Subcutaneous abdominal adipose tissue (tissue), 5 donors: ENCODE measurements at regions not wholly inside any gene's neighbourhood (a gene's known extent, or its start where the extent isn't known, plus 50 kb on each side); places are given as distances from the start of the nearest gene placed in this dataset.

ENCODE experiments used
- H3K27ac ChIP-seq: one replicate; pipeline ENCODE4 v1.7.0; 2013; ENCODE audit warnings: low read depth, mild to moderate bottlenecking, inconsistent platforms, low read length, moderate library complexity
- H3K27me3 ChIP-seq, 5 donors: one replicate each; pipeline ENCODE4 v1.7.0; 2013; ENCODE audit warnings: low read length in 5 of 5, inconsistent platforms in 1 of 5; ENCODE audit not compliant: control insufficient read depth in 5 of 5, insufficient read depth in 4 of 5
- H3K36me3 ChIP-seq, 5 donors: one replicate each; pipeline ENCODE4 v1.7.0; 2013; ENCODE audit warnings: low read length in 5 of 5; ENCODE audit not compliant: control insufficient read depth in 5 of 5, insufficient read depth in 5 of 5
- H3K4me1 ChIP-seq, 5 donors: one replicate each; pipeline ENCODE4 v1.7.0; 2013; ENCODE audit warnings: low read length in 5 of 5, mild to moderate bottlenecking in 3 of 5, moderate library complexity in 1 of 5; ENCODE audit not compliant: control insufficient read depth in 5 of 5, insufficient read depth in 5 of 5
- H3K4me3 ChIP-seq, 5 donors: one replicate each; pipeline ENCODE4 v1.7.0; 2013; ENCODE audit warnings: low read length in 5 of 5, low read depth in 1 of 5
- H3K9ac ChIP-seq, 5 donors: one replicate each; pipeline ENCODE4 v1.7.0; 2013; ENCODE audit warnings: low read length in 5 of 5, mild to moderate bottlenecking in 4 of 5, moderate library complexity in 3 of 5
- H3K9me3 ChIP-seq, 5 donors: one replicate each; pipeline ENCODE4 v1.7.0; 2013; ENCODE audit warnings: low read length in 5 of 5; ENCODE audit not compliant: control insufficient read depth in 5 of 5
- donor health status: healthy.
- donor health status: healthy.
- donor health status: healthy.
- donor health status: healthy.
- donor health status: healthy.

DNA sequence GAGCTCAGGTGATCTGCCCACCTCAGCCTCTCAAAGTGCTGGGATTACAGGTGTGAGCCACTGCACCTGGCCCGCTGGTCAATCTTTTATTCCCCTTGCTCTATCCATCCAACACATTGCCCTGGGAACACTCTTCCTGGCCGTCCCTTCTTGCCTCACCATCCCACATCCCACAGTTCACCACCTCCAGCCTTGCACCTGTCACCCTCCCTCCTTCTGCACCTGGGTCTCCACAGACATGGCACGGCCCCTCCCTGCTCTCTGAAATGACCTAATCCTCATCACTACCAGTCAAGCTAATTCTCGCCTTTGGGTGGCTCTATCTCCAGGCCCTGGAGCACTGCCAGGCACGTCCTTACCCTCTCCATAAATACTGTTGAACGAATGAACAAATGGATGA, 116.9 kb upstream of the TEX51 start:
- H3K36me3 ChIP-seq = no peaks in the 10 kb centered on the region
- H3K4me3 ChIP-seq = no peak overlapping the region
- peaks cover 0 to 3% (median 0%) of the 10 kb centered on the region in 5 donors for H3K9me3 ChIP-seq
- H3K4me1 ChIP-seq = peaks cover 0 to 6% (median 3%) of the 10 kb centered on the region in 5 donors
- peaks cover 0 to 9% (median 0%) of the 10 kb centered on the region in 5 donors for H3K27me3 ChIP-seq
- no peak overlapping the region for H3K9ac ChIP-seq
- no peak overlapping the region for H3K27ac ChIP-seq

DNA sequence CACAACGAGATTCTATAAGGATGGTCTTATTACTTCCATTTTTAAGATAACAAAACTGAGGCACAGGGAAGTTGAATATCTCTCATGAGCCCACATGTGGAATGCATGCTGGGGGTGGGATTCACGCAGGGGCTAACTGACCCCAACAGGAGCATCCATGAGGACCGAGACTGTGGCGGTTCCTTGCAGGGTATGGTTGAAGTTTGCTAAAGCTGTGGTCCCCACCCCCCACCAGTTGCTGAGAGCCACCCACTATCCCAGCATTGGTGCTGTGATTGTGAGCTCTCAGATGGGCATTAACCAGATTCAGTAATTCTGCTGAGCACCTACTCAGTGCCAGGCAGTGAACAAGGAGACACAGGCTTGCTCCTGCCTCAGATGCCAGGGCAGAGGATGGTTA, 116.0 kb upstream of the TEX51 start:
- H3K27ac ChIP-seq = no peak overlapping the region
- H3K36me3 ChIP-seq = no peaks in the 10 kb centered on the region
- peaks cover 0 to under 1% (median 0%) of the 10 kb centered on the region in 5 donors for H3K4me1 ChIP-seq
- H3K4me3 ChIP-seq = no peak overlapping the region
- H3K27me3 ChIP-seq = peaks cover 0 to 9% (median 0%) of the 10 kb centered on the region in 5 donors
- no peak overlapping the region for H3K9ac ChIP-seq
- peaks cover 0 to 3% (median 0%) of the 10 kb centered on the region in 5 donors for H3K9me3 ChIP-seq

DNA sequence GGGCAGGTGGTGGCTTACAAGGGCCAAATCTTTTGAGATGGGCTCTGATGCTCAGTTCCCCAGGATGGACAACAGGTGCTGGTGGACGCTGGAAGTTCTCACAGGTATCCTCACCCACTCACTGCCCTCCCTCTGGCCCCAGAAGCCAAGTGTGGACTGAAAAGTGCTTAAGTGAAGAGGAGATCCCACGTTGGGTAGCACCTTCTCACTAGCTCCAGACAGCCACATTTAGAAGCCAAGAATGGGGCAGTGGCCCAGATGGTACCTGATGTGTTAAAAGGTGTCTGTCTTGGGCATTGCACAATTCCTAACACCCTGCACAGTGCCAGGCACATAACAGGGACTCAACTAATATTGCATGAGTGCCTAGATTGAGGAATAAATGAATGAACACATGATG, 115.3 kb upstream of the TEX51 start:
- H3K4me3 ChIP-seq = no peak overlapping the region
- H3K9ac ChIP-seq = no peak overlapping the region
- peaks cover 0 to 9% (median 0%) of the 10 kb centered on the region in 5 donors for H3K27me3 ChIP-seq
- H3K9me3 ChIP-seq = peaks cover 0 to 3% (median 0%) of the 10 kb centered on the region in 5 donors
- no peaks in the 10 kb centered on the region for H3K36me3 ChIP-seq
- no peaks in the 10 kb centered on the region for H3K4me1 ChIP-seq
- H3K27ac ChIP-seq = no peak overlapping the region

DNA sequence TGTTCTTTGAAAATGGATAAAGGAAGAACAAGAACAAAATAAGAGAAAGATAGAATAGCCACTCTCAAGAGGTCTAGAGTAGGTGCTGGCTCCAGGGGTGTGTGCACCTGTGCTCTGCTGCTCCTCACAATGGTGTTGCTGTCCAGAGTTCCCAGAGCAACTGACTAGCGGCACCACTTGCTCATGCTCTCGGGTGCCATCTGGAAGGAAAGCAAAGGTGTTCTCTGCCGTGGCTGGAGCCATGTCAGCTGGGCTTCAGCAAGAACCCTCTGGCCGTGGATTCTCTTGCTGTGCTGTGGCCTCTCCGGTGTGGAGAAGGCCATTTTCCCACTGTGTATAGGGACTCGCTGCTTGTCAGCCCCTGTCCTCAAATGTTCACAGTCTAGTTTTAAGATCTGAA, 114.6 kb upstream of the TEX51 start:
- Histone ChIP-seq H3K9me3 (peaks cover 0 to 3% (median 0%) of the 10 kb centered on the region in 5 donors), H3K36me3 (no peaks in the 10 kb centered on the region), H3K4me3 (no peak overlapping the region), H3K4me1 (no peaks in the 10 kb centered on the region), H3K27ac (no peak overlapping the region), H3K27me3 (peaks cover 0 to 9% (median 0%) of the 10 kb centered on the region in 5 donors), H3K9ac (no peak overlapping the region)

DNA sequence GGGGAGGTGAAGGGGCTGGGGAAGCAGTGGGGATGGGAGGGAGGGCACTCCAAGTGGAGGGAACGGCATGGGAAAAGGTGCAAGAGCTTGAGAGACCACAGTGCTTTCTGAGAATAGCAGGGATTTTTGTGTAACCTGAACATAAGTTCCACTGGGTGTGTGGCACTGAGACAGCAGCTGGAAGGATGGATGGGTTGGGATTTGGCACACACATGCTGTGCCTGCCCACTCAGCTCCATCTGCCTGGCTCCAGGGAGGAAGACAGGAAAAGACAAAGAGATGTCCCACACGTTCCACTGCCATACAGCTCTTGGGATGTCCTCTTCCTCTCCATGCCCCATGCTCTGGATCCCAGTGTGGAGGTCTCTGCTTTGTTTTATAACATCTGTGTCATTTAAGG, 114.1 kb upstream of the TEX51 start:
- Histone ChIP-seq H3K9ac (no peak overlapping the region), H3K4me1 (no peaks in the 10 kb centered on the region), H3K36me3 (no peaks in the 10 kb centered on the region), H3K27ac (no peak overlapping the region), H3K9me3 (peaks cover 0 to 3% (median 0%) of the 10 kb centered on the region in 5 donors), H3K4me3 (no peak overlapping the region), H3K27me3 (peaks cover 0 to 9% (median 0%) of the 10 kb centered on the region in 5 donors)

DNA sequence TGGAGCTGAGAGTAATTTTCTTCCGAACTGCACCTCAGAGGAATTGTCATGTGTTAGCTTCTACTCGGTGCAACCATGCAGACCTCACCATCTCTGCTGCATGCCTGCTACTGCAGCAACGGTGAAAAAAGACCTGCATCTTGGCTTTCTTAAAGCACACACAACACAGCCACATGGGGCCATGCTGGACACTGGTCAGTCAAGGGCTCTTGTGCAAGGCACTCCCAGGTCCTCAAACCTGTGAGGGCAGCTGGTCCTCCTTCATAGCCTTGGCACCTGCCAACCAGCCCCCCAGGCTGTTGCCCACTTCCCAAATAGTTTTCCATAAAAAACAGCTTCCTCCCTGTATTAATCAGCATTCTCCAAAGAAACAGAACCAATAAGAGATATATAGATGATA, 113.5 kb upstream of the TEX51 start:
- Histone ChIP-seq H3K4me1 (no peaks in the 10 kb centered on the region), H3K9ac (no peak overlapping the region), H3K27ac (no peak overlapping the region), H3K4me3 (no peak overlapping the region), H3K9me3 (peaks cover 0 to 3% (median 0%) of the 10 kb centered on the region in 5 donors), H3K36me3 (no peaks in the 10 kb centered on the region), H3K27me3 (peaks cover 0 to 9% (median 0%) of the 10 kb centered on the region in 5 donors)

DNA sequence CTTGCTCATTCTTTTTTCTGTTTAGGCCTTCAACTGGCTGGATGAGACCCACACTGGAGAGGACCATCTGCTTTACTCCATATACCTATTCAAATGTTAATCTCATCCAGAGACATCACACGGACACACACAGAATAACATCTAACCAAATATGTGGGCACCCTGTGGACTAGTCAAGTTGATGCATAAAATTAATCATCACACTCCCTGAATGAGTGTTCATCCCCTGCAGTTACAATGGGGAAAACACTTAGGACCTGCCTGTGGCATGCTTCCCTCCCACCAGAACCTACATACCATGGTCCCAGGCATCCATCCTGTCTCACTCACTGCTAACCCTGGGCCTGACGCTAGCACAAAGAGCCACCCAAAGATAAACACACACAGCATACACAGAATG, 112.8 kb upstream of the TEX51 start:
- Histone ChIP-seq H3K9ac (no peak overlapping the region), H3K27me3 (peaks cover 0 to 9% (median 0%) of the 10 kb centered on the region in 5 donors), H3K36me3 (no peaks in the 10 kb centered on the region), H3K4me3 (no peak overlapping the region), H3K27ac (no peak overlapping the region), H3K4me1 (no peaks in the 10 kb centered on the region), H3K9me3 (peaks cover 0 to 3% (median 0%) of the 10 kb centered on the region in 5 donors)

DNA sequence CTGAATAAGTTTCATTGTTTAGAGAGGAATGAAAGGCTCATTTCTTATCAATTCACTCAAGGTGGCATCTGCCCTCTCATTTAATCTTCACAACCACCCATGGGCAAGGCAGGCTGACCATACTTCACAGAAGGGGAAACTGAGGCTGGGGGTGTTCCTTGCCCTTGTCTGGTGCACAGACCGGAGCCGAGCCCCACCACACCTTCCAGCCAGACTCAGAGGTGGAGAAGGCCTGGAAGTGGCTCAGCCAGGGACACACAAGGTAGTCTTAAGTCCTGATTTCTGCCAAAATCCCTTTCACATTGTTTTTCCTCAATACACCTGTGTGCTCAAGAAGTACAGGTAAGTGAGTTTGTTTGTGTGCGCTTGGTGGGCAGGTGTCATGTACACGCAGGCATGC, 111.9 kb upstream of the TEX51 start:
- H3K9me3 ChIP-seq = peaks cover 0 to 3% (median 0%) of the 10 kb centered on the region in 5 donors
- H3K27me3 ChIP-seq = peaks cover 0 to 9% (median 3%) of the 10 kb centered on the region in 5 donors
- no peaks in the 10 kb centered on the region for H3K36me3 ChIP-seq
- H3K9ac ChIP-seq = no peak overlapping the region
- H3K4me1 ChIP-seq = no peaks in the 10 kb centered on the region
- H3K4me3 ChIP-seq = no peak overlapping the region
- no peak overlapping the region for H3K27ac ChIP-seq

DNA sequence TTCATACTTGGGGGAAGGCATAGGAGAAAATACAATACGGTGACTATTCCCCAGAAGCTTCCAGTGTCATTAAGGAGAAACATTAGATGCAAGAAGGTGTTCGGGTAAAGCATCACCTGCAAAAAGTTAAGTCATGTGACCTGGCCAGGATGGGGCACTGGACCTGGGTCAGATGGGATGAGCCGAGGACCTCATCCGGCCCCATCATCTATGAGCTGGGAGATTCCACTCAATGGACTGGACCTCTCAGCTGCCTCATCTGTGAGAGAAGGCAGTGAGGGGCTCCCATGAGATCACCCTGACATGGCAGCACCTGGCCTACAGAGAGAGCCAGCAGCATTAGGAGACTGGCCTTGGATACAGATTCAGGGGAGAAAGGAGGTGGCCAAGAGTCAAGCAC, 111.4 kb upstream of the TEX51 start:
- Histone ChIP-seq H3K9me3 (peaks cover 0 to 3% (median 0%) of the 10 kb centered on the region in 5 donors), H3K36me3 (no peaks in the 10 kb centered on the region), H3K27me3 (peaks cover 0 to 12% (median 5%) of the 10 kb centered on the region in 5 donors), H3K4me3 (no peak overlapping the region), H3K27ac (no peak overlapping the region), H3K4me1 (no peaks in the 10 kb centered on the region), H3K9ac (no peak overlapping the region)

DNA sequence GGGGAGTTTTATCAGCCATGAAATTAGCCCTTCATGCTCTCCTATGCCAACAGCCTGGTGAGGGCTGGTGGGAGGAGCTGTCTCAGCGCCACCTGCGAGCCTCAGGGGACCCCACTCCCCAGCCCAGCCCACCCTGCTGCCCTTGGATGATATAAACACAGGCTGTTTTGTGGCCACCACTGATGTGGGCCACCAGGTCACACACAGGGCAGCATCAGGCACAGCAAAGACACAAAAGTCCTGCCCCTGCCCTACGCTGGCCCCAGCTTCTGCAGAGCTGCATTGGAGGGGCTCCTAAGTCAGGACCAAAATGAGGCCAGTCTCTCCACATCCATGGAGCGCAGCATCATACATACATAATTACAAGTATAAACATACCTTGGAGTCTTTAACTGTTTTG, 110.6 kb upstream of the TEX51 start:
- peaks cover 0 to 9% (median 5%) of the 10 kb centered on the region in 5 donors for H3K27me3 ChIP-seq
- H3K36me3 ChIP-seq = no peaks in the 10 kb centered on the region
- H3K9me3 ChIP-seq = peaks cover 0 to 3% (median 0%) of the 10 kb centered on the region in 5 donors
- H3K27ac ChIP-seq = no peak overlapping the region
- no peak overlapping the region for H3K9ac ChIP-seq
- no peak overlapping the region for H3K4me3 ChIP-seq
- no peaks in the 10 kb centered on the region for H3K4me1 ChIP-seq
